HEK293 (cell line): ENCODE measurements at regions not wholly inside any gene's neighbourhood (a gene's known extent, or its start where the extent isn't known, plus 50 kb on each side); places are given as distances from the start of the nearest gene placed in this dataset.

Source experiments
- CTCF ChIA-PET: fragments of 350-600 bp; formaldehyde crosslinking; extraction: SDS; loops from one replicate; lab custom pipeline; 2021; ENCODE audit warnings: antibody characterized with exemption; lab: Yijun Ruan, JAX
- POLR2A ChIA-PET: fragments of 300-600 bp; formaldehyde crosslinking; extraction: SDS; loops from one replicate; lab custom pipeline; 2020; ENCODE audit warnings: antibody characterized with exemption, inconsistent platforms; lab: Yijun Ruan, JAX
- H3K27ac ChIP-seq: fragments of 200-500 bp; sonication (Bioruptor generic); 2 replicates; pipeline ENCODE4 v1.5.1; 2014; ENCODE audit warnings: low read depth, low read length, control low read depth, inconsistent platforms; ENCODE audit errors: extremely low read depth
- H3K36me3 ChIP-seq, 2 experiments: fragments of 200-500 bp in 1 of 2; sonication (Bioruptor generic) in 1 of 2; 1 replicate in 1 of 2; 2 replicates in 1 of 2; pipeline ENCODE4 v1.5.1; 2014 to 2017; ENCODE audit warnings: inconsistent platforms in 2 of 2, low read length in 2 of 2; ENCODE audit not compliant: control insufficient read depth in 2 of 2, insufficient read depth in 1 of 2
- H3K4me1 ChIP-seq: fragments of 200-500 bp; sonication (Bioruptor generic); 2 replicates; pipeline ENCODE4 v1.5.1; 2014; ENCODE audit warnings: mild to moderate bottlenecking, low read length, inconsistent platforms; ENCODE audit not compliant: control insufficient read depth, insufficient read depth
- H3K4me3 ChIP-seq: 2 replicates; pipeline ENCODE4 v1.5.1; 2011; ENCODE audit warnings: low read depth, mild to moderate bottlenecking, control low read depth, low read length, moderate library complexity
- H3K9me3 ChIP-seq: fragments of 200-500 bp; sonication (Bioruptor generic); 2 replicates; pipeline ENCODE4 v1.5.1; 2014; ENCODE audit warnings: low read depth, low read length, inconsistent platforms; ENCODE audit not compliant: control insufficient read depth, insufficient read depth
- KLF16 ChIP-seq: fragments of 450-650 bp; formaldehyde crosslinking; IDR thresholded peaks from 2 replicates; pipeline ENCODE4 v1.5.1; 2017; ENCODE audit warnings: missing biosample characterization, missing genetic modification characterization
- ZFP37 ChIP-seq: fragments of 450-650 bp; formaldehyde crosslinking; IDR thresholded peaks from 2 replicates; pipeline ENCODE4 v1.5.1; 2016; ENCODE audit warnings: missing biosample characterization, missing genetic modification characterization
- ZNF221 ChIP-seq: fragments of 450-650 bp; formaldehyde crosslinking; IDR thresholded peaks from 2 replicates; pipeline ENCODE4 v1.5.1; 2017; ENCODE audit warnings: missing biosample characterization, missing genetic modification characterization, borderline replicate concordance
- ZNF302 ChIP-seq: fragments of 450-650 bp; formaldehyde crosslinking; IDR thresholded peaks from 2 replicates; pipeline ENCODE4 v1.5.1; 2016; ENCODE audit warnings: missing biosample characterization, missing genetic modification characterization, low read depth
- ZNF350 ChIP-seq: fragments of 450-650 bp; formaldehyde crosslinking; IDR thresholded peaks from 2 replicates; pipeline ENCODE4 v1.5.0; 2017; ENCODE audit warnings: missing biosample characterization, mild to moderate bottlenecking, missing genetic modification characterization
- ZNF501 ChIP-seq: fragments of 450-650 bp; formaldehyde crosslinking; IDR thresholded peaks from 2 replicates; pipeline ENCODE4 v1.5.1; 2016; ENCODE audit warnings: missing biosample characterization, missing genetic modification characterization
- ZNF530 ChIP-seq: fragments of 450-650 bp; formaldehyde crosslinking; IDR thresholded peaks from 2 replicates; pipeline ENCODE4 v1.5.1; 2016; ENCODE audit warnings: low read depth, missing biosample characterization, missing genetic modification characterization
- ZNF585B ChIP-seq: fragments of 450-650 bp; formaldehyde crosslinking; IDR thresholded peaks from 2 replicates; pipeline ENCODE4 v1.5.1; 2016; ENCODE audit warnings: missing biosample characterization, missing genetic modification characterization
- ZNF624 ChIP-seq: fragments of 450-650 bp; formaldehyde crosslinking; IDR thresholded peaks from 2 replicates; pipeline ENCODE4 v1.5.1; 2017; ENCODE audit warnings: missing biosample characterization, missing genetic modification characterization
- ZNF707 ChIP-seq: fragments of 450-650 bp; formaldehyde crosslinking; IDR thresholded peaks from 2 replicates; pipeline ENCODE4 v1.5.1; 2016; ENCODE audit warnings: missing biosample characterization, missing genetic modification characterization
- ZNF777 ChIP-seq: fragments of 450-650 bp; formaldehyde crosslinking; IDR thresholded peaks from 2 replicates; pipeline ENCODE4 v1.5.1; 2017; ENCODE audit warnings: missing biosample characterization, missing genetic modification characterization, borderline replicate concordance
- TF ChIP-seq, protein P1 (sequence below): fragments of 450-650 bp; formaldehyde crosslinking; IDR thresholded peaks from 2 replicates; pipeline ENCODE4 v1.5.1; 2017; ENCODE audit warnings: missing biosample characterization, missing genetic modification characterization
- TF ChIP-seq, protein P2 (sequence below): sonication (generic); formaldehyde crosslinking; IDR thresholded peaks from 2 replicates; pipeline ENCODE4 v1.8.1; 2022; ENCODE audit warnings: mild to moderate bottlenecking, moderate library complexity, missing genetic modification reagents
- TF ChIP-seq, protein P3 (sequence below): fragments of 450-650 bp; formaldehyde crosslinking; IDR thresholded peaks from 2 replicates; pipeline ENCODE4 v1.5.1; 2016; ENCODE audit warnings: missing biosample characterization, missing genetic modification characterization
- TF ChIP-seq, protein P4 (sequence below): fragments of 450-650 bp; formaldehyde crosslinking; IDR thresholded peaks from 2 replicates; pipeline ENCODE4 v1.5.1; 2017; ENCODE audit warnings: missing biosample characterization, missing genetic modification characterization
- TF ChIP-seq, protein P5 (sequence below): fragments of 450-650 bp; formaldehyde crosslinking; IDR thresholded peaks from 2 replicates; pipeline ENCODE4 v1.5.1; 2016; ENCODE audit warnings: missing biosample characterization, missing genetic modification characterization, low read depth
- TF ChIP-seq, protein P6 (sequence below): fragments of 450-650 bp; formaldehyde crosslinking; IDR thresholded peaks from 2 replicates; pipeline ENCODE4 v1.5.1; 2016; ENCODE audit warnings: missing biosample characterization, missing genetic modification characterization

DNA sequence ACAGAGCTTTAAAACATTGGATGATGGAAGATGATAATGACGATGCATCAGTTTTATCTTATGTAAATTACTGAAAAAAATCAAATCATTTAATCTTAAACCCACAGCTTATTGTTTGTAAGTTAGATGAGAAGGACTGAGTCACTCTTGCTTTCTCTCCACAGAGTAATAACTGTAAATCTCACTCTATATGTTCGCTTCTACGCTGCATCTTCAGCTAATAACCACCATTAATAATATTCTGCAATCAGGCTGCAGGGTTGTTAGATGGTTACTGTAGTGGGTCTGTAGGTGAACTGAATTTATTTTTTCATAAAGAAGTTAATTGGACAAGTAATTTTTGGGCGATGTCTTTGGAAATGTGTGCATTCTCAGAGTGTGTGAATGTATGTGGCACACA is 260.0 kb downstream of the FAT3 start:
- no peaks in the 10 kb centered on the region for H3K36me3 ChIP-seq
- POLR2A ChIA-PET: no interaction called here
- TF ChIP-seq ZNF585B (tag by site-specific recombination): no peak
- TF ChIP-seq, protein P1, sequence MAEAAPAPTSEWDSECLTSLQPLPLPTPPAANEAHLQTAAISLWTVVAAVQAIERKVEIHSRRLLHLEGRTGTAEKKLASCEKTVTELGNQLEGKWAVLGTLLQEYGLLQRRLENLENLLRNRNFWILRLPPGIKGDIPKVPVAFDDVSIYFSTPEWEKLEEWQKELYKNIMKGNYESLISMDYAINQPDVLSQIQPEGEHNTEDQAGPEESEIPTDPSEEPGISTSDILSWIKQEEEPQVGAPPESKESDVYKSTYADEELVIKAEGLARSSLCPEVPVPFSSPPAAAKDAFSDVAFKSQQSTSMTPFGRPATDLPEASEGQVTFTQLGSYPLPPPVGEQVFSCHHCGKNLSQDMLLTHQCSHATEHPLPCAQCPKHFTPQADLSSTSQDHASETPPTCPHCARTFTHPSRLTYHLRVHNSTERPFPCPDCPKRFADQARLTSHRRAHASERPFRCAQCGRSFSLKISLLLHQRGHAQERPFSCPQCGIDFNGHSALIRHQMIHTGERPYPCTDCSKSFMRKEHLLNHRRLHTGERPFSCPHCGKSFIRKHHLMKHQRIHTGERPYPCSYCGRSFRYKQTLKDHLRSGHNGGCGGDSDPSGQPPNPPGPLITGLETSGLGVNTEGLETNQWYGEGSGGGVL (tag by site-specific recombination): no peak
- TF ChIP-seq, protein P2, sequence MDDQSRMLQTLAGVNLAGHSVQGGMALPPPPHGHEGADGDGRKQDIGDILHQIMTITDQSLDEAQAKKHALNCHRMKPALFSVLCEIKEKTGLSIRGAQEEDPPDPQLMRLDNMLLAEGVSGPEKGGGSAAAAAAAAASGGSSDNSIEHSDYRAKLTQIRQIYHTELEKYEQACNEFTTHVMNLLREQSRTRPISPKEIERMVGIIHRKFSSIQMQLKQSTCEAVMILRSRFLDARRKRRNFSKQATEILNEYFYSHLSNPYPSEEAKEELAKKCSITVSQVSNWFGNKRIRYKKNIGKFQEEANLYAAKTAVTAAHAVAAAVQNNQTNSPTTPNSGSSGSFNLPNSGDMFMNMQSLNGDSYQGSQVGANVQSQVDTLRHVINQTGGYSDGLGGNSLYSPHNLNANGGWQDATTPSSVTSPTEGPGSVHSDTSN: no peak
- TF ChIP-seq ZFP37 (tag by site-specific recombination): no peak
- TF ChIP-seq ZNF777 (tag by site-specific recombination): no peak
- TF ChIP-seq, all 188 proteins: peak for 0
- H3K4me1 ChIP-seq: no peaks in the 10 kb centered on the region
- no peak overlapping the region for H3K27ac ChIP-seq
- H3K4me3 ChIP-seq: no peak overlapping the region
- CTCF ChIA-PET: no interaction called here
- H3K9me3 ChIP-seq: no peaks in the 10 kb centered on the region

DNA sequence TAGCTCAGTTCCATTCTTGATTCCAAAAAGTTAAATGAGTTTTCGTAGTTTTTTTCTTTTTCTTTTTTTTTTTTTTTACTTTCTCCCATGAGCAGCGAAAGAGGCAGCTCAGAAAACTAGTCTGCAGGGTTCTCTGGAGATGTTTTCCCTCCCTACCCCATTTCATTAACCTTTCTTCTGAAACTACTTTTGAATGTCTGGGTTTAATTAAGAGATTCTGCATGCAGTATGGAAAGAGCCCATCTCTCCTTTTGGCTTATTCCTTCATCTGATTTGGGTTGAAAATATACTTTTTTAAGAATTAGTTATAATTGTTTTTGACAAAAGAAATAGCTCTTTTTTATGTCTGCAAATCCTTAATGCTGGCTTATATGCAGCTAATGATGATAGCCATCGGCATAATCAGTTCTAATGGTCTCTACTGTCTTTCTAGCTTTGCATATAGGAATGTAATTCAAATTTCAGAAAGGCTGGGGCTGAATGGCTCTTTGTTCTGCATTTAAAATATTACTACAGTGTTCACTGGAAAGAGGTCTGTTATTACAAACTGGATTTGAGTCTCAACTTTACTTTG is 265.3 kb downstream of the FAT3 start:
- H3K27ac ChIP-seq: no peak overlapping the region
- POLR2A ChIA-PET: no interaction called here
- no peaks in the 10 kb centered on the region for H3K9me3 ChIP-seq
- TF ChIP-seq, protein P3, sequence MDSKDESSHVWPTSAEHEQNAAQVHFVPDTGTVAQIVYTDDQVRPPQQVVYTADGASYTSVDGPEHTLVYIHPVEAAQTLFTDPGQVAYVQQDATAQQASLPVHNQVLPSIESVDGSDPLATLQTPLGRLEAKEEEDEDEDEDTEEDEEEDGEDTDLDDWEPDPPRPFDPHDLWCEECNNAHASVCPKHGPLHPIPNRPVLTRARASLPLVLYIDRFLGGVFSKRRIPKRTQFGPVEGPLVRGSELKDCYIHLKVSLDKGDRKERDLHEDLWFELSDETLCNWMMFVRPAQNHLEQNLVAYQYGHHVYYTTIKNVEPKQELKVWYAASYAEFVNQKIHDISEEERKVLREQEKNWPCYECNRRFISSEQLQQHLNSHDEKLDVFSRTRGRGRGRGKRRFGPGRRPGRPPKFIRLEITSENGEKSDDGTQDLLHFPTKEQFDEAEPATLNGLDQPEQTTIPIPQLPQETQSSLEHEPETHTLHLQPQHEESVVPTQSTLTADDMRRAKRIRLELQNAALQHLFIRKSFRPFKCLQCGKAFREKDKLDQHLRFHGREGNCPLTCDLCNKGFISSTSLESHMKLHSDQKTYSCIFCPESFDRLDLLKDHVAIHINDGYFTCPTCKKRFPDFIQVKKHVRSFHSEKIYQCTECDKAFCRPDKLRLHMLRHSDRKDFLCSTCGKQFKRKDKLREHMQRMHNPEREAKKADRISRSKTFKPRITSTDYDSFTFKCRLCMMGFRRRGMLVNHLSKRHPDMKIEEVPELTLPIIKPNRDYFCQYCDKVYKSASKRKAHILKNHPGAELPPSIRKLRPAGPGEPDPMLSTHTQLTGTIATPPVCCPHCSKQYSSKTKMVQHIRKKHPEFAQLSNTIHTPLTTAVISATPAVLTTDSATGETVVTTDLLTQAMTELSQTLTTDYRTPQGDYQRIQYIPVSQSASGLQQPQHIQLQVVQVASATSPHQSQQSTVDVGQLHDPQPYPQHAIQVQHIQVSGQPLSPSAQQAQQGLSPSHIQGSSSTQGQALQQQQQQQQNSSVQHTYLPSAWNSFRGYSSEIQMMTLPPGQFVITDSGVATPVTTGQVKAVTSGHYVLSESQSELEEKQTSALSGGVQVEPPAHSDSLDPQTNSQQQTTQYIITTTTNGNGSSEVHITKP (tag by site-specific recombination): no peak
- no peak for TF ChIP-seq ZNF302 (tag by site-specific recombination)
- no peak for TF ChIP-seq ZNF350
- no peak for TF ChIP-seq ZNF707 (tag by site-specific recombination)
- TF ChIP-seq, protein P4, sequence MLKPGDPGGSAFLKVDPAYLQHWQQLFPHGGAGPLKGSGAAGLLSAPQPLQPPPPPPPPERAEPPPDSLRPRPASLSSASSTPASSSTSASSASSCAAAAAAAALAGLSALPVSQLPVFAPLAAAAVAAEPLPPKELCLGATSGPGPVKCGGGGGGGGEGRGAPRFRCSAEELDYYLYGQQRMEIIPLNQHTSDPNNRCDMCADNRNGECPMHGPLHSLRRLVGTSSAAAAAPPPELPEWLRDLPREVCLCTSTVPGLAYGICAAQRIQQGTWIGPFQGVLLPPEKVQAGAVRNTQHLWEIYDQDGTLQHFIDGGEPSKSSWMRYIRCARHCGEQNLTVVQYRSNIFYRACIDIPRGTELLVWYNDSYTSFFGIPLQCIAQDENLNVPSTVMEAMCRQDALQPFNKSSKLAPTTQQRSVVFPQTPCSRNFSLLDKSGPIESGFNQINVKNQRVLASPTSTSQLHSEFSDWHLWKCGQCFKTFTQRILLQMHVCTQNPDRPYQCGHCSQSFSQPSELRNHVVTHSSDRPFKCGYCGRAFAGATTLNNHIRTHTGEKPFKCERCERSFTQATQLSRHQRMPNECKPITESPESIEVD (tag by site-specific recombination): no peak
- no peak for TF ChIP-seq KLF16 (tag by site-specific recombination)
- no peak for TF ChIP-seq ZNF624 (tag by site-specific recombination)
- H3K4me1 ChIP-seq: no peaks in the 10 kb centered on the region
- CTCF ChIA-PET: interaction anchor here (0.6 kb wide), 1 partner anchor 12 kb away, joined by 3 read pairs; no protein-coding TSS in a partner anchor
- H3K36me3 ChIP-seq: no peaks in the 10 kb centered on the region
- no peak overlapping the region for H3K4me3 ChIP-seq

DNA sequence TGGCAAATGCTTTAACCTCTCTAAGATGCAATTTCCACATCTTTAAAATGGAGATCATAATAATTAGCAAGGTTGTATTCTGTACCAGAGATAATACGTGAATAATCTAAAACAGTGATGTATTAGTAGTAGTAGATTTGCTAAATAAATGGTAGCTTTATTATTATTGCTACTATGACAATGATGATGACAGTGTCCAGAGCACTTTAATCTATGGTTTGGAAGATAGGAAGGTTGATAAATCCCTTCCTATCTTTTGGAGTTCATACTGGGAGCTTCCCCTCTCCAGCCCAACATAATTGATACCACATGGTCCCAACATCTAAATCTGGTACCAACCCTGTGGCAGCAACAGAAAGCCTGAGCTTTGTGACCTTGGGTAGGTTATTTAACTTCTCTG is 267.8 kb downstream of the FAT3 start:
- ChIA-PET CTCF (no interaction called here), POLR2A (no interaction called here)
- no peaks in the 10 kb centered on the region for H3K4me1 ChIP-seq
- no peaks in the 10 kb centered on the region for H3K36me3 ChIP-seq
- no peaks in the 10 kb centered on the region for H3K9me3 ChIP-seq
- H3K4me3 ChIP-seq: no peak overlapping the region
- no peak overlapping the region for H3K27ac ChIP-seq
- TF ChIP-seq ZNF221 (tag by site-specific recombination) (no peak), ZNF530 (tag by site-specific recombination) (no peak), ZNF501 (tag by site-specific recombination) (no peak)
- TF ChIP-seq, protein P5, sequence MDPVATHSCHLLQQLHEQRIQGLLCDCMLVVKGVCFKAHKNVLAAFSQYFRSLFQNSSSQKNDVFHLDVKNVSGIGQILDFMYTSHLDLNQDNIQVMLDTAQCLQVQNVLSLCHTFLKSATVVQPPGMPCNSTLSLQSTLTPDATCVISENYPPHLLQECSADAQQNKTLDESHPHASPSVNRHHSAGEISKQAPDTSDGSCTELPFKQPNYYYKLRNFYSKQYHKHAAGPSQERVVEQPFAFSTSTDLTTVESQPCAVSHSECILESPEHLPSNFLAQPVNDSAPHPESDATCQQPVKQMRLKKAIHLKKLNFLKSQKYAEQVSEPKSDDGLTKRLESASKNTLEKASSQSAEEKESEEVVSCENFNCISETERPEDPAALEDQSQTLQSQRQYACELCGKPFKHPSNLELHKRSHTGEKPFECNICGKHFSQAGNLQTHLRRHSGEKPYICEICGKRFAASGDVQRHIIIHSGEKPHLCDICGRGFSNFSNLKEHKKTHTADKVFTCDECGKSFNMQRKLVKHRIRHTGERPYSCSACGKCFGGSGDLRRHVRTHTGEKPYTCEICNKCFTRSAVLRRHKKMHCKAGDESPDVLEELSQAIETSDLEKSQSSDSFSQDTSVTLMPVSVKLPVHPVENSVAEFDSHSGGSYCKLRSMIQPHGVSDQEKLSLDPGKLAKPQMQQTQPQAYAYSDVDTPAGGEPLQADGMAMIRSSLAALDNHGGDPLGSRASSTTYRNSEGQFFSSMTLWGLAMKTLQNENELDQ (tag by site-specific recombination): no peak
- TF ChIP-seq, protein P6, sequence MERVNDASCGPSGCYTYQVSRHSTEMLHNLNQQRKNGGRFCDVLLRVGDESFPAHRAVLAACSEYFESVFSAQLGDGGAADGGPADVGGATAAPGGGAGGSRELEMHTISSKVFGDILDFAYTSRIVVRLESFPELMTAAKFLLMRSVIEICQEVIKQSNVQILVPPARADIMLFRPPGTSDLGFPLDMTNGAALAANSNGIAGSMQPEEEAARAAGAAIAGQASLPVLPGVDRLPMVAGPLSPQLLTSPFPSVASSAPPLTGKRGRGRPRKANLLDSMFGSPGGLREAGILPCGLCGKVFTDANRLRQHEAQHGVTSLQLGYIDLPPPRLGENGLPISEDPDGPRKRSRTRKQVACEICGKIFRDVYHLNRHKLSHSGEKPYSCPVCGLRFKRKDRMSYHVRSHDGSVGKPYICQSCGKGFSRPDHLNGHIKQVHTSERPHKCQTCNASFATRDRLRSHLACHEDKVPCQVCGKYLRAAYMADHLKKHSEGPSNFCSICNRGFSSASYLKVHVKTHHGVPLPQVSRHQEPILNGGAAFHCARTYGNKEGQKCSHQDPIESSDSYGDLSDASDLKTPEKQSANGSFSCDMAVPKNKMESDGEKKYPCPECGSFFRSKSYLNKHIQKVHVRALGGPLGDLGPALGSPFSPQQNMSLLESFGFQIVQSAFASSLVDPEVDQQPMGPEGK: no peak
